GM10248 (cell line): ENCODE measurements at regions not wholly inside any gene's neighbourhood (a gene's known extent, or its start where the extent isn't known, plus 50 kb on each side); places are given as distances from the start of the nearest gene placed in this dataset.

Experiments
- CTCF ChIA-PET: fragments of 300-600 bp; sonication (Branson Sonifier 250); formaldehyde crosslinking; extraction: SDS; loops from one replicate; lab custom pipeline; 2021; ENCODE audit warnings: antibody characterized with exemption; lab: Yijun Ruan, JAX
- POLR2A ChIA-PET: fragments of 350-650 bp; sonication (Branson Sonifier 250); formaldehyde crosslinking; extraction: SDS; loops from one replicate; lab custom pipeline; 2020; ENCODE audit warnings: antibody characterized with exemption; lab: Yijun Ruan, JAX
- DNase-seq: peaks from one replicate; pipeline ENCODE4 v3.0.0; 2012; ENCODE audit errors: extremely low spot score
- TF ChIP-seq, protein P1 (sequence below): IDR thresholded peaks from 2 replicates; pipeline ENCODE4 v1.5.1; 2012; ENCODE audit warnings: mild to moderate bottlenecking, low read depth; ENCODE audit errors: extremely low read depth, missing control alignments, control extremely low read depth

DNA sequence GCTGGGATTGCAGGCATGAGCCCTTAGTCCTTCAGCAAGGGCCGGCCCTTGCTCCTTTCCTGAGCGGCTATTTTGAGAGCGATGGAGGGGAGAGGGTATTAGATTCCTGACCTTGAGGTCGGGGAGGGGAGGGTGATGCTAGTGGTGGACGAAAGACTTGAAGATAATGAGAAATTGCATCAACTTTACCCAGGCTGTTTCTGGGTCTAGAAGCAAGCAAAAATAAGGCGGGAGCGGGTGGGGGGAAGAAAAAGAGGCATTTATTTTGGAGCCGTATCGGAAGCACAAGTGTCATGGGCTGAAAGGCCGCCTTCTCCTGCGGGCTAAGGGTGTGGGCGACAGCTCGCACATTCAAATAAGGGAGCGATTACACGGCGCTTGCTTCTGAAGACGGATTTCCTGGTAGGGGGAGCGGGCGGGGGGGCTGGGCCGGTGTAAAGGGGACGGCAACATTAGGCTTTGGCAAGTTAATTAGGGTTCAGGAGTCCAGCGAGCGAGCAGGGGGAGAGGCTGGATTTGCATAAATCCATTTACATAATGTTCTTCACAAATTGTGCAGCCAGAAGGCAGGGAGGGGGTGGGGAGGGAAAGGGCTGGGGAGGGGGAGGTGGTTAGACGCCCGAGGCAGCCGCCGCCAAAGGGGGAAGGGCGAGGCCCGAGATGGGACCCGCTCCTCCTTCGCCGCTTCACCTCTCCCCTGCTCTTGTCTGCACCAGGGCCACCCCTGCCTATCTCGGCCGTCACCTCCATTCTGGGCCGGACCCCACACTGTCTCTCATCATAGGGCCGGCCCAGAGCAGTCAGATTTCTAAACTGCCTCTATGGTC is 245.9 kb downstream of the MIAT start:
- ChIA-PET POLR2A (no interaction called here), CTCF (no interaction called here)
- no peak for DNase-seq
- TF ChIP-seq, protein P1, sequence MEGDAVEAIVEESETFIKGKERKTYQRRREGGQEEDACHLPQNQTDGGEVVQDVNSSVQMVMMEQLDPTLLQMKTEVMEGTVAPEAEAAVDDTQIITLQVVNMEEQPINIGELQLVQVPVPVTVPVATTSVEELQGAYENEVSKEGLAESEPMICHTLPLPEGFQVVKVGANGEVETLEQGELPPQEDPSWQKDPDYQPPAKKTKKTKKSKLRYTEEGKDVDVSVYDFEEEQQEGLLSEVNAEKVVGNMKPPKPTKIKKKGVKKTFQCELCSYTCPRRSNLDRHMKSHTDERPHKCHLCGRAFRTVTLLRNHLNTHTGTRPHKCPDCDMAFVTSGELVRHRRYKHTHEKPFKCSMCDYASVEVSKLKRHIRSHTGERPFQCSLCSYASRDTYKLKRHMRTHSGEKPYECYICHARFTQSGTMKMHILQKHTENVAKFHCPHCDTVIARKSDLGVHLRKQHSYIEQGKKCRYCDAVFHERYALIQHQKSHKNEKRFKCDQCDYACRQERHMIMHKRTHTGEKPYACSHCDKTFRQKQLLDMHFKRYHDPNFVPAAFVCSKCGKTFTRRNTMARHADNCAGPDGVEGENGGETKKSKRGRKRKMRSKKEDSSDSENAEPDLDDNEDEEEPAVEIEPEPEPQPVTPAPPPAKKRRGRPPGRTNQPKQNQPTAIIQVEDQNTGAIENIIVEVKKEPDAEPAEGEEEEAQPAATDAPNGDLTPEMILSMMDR = no peak

DNA sequence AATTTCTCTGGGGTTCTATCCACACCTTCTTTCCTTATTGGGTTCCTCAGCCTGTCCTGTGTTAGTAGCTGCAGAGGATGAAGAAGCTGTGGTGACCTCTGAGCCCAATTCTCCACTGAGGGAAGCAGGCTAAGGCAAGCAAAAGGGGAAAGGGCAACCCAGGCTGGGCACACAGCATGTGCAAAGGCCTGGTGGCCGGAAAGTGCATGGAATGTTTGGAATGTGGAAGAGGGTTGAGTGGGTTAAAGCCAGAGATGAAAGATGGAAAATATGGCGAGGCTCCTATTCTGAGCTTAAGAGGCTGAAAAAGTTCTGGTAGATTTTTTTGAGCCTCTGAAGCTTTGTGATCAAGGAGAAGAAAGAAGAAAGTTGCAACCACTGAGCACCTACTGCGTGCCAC is 247.1 kb downstream of the MIAT start:
- TF ChIP-seq, protein P1 = no peak
- POLR2A ChIA-PET = no interaction called here

DNA sequence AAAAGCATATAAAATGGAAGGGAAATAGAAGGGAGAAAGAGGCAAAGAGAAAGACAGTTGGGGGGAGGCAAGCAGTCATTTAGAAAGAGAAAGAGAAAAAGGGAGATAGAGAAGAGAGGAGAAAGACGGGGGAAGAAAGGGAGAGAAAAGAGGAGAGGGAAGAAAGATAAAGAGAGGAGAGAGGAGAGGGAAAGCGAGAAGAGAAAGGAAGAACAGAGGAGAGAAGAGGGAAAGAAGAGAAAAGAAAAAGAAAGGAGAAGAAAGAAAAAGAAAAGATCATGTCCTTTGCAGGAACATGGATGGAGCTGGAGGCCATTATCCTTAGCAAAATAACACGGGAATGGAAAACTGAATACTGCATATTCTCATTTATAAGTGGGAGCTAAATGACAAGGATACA is 247.7 kb downstream of the MIAT start:
- POLR2A ChIA-PET = no interaction called here
- no peak for DNase-seq
- CTCF ChIA-PET = no interaction called here
- TF ChIP-seq, protein P1 = no peak

More for the DNA sequence above, 247.1 kb downstream of the MIAT start:
- DNase-seq = no peak
- CTCF ChIA-PET = no interaction called here

DNA sequence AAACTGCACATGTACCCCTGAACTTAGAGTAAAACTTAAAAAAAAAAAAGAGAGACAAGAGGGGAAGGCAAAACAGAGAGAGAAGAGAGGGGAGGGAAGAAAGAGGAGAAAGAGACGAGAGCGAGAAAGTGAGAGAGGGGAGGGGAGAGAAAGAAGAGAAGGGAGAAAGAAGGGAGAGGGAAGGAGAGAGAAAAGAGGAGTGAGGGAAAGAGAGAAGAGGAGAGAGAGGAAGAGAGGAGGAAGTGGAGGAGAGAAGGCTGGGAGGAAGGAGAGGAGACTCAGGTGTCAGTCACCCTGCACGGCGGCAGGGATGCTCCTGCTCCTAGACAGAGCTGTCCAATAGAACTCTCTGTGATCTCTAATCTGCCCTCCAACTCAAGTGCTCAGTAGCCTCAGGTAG is 248.3 kb downstream of the MIAT start:
- CTCF ChIA-PET = interaction anchor here (0.6 to 1.5 kb wide), 2 partner anchors 22 to 1754 kb away, joined by 3 to 4 read pairs; no protein-coding TSS in a partner anchor
- no peak for DNase-seq
- TF ChIP-seq, protein P1 = no peak
- POLR2A ChIA-PET = no interaction called here

DNA sequence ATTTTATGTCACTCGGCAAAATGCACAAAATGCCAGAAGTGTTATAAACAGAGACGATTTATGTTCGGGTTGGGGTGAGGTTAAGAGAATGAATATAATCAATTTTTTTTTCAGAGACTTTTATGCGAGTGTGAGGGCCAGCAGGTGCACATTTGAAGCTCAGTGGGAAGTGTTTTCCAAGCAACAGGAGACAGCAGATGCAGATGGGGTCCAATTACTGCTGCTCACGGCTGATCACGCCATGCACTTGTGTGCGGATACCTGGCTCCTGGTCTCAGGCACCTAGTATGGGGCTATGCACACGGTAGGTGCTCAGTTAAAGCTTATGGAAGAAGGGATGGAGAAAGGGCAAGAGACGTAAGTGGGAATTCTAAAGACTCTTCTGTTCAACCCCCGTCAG is 249.1 kb downstream of the MIAT start:
- TF ChIP-seq, protein P1 = no peak
- ChIA-PET CTCF (interaction anchor here (0.6 to 1.5 kb wide), 2 partner anchors 21 to 1753 kb away, joined by 3 to 4 read pairs; no protein-coding TSS in a partner anchor), POLR2A (no interaction called here)
- no peak for DNase-seq

DNA sequence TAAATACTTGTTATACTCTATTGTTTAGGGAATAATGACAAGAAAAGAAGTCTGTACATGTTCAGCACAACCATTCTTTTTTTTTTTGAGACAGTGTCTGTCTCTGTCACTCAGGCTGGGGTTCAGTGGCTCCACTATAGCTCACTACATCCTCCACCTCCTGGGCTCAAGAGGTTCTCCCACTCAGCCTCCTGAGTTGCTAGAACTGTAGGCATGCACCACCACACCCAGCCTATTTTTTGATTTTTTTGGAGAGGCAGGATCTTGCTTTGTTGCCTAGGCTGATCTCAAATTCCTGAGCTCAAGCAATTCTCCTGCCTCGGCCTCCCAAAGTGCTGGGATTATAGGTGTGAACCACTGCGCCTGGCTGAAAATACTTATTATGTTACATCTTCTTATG is 250.0 kb downstream of the MIAT start:
- ChIA-PET POLR2A (no interaction called here), CTCF (no interaction called here)
- TF ChIP-seq, protein P1 = no peak
- no peak for DNase-seq
